NB4 (cell line): ENCODE measurements at regions not wholly inside any gene's neighbourhood (a gene's known extent, or its start where the extent isn't known, plus 50 kb on each side); places are given as distances from the start of the nearest gene placed in this dataset.

ENCODE experiments used
- POLR2A ChIP-seq: IDR thresholded peaks from 2 replicates; pipeline ENCODE4 v1.6.1; 2011; ENCODE audit warnings: mild to moderate bottlenecking; ENCODE audit not compliant: insufficient read length; ENCODE audit errors: extremely low read depth
- TF ChIP-seq, protein P1 (sequence below): IDR thresholded peaks from one replicate; pipeline ENCODE4 v1.5.1; 2012; ENCODE audit warnings: low read depth, low read length

DNA sequence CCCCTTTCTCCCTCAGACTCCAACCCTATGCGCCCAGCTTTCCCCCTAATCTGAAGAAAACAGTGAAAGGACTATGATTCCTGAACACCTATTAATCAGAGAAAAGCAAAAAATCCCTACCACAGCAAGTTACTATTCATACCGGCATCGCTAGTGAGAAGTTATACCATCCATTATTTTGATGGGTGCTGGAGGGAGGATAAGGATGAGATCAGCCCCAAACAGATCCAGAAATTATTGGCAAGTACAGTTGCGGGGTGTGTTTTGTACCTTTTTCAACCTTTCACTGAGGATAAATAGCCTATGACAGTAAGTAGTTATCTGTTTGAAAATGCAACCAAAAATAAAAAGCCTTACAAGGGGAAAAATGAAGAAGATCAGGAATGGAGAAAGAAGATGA lies 59.9 kb upstream of the ADAMTS9 start:
- no peak for TF ChIP-seq POLR2A
- TF ChIP-seq, protein P1, sequence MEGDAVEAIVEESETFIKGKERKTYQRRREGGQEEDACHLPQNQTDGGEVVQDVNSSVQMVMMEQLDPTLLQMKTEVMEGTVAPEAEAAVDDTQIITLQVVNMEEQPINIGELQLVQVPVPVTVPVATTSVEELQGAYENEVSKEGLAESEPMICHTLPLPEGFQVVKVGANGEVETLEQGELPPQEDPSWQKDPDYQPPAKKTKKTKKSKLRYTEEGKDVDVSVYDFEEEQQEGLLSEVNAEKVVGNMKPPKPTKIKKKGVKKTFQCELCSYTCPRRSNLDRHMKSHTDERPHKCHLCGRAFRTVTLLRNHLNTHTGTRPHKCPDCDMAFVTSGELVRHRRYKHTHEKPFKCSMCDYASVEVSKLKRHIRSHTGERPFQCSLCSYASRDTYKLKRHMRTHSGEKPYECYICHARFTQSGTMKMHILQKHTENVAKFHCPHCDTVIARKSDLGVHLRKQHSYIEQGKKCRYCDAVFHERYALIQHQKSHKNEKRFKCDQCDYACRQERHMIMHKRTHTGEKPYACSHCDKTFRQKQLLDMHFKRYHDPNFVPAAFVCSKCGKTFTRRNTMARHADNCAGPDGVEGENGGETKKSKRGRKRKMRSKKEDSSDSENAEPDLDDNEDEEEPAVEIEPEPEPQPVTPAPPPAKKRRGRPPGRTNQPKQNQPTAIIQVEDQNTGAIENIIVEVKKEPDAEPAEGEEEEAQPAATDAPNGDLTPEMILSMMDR = no peak
